Stimulated activated CD8-positive, alpha-beta memory T cell treated with anti-CD3 and anti-CD28 coated beads, Interleukin-15, amount 100 ng/mL, for 4 hours (primary cell): ENCODE measurements at regions not wholly inside any gene's neighbourhood (a gene's known extent, or its start where the extent isn't known, plus 50 kb on each side); places are given as distances from the start of the nearest gene placed in this dataset.

ENCODE experiments used
- DNase-seq, 2 donors: peaks; one replicate each; pipeline ENCODE4 v3.0.0-alpha.2; 2020; ENCODE audit warnings: low read depth in 2 of 2

GRCh38 chr6:132973514-132973993, 159.2 kb downstream of the RPS12 start:
- no peak for DNase-seq

DNA sequence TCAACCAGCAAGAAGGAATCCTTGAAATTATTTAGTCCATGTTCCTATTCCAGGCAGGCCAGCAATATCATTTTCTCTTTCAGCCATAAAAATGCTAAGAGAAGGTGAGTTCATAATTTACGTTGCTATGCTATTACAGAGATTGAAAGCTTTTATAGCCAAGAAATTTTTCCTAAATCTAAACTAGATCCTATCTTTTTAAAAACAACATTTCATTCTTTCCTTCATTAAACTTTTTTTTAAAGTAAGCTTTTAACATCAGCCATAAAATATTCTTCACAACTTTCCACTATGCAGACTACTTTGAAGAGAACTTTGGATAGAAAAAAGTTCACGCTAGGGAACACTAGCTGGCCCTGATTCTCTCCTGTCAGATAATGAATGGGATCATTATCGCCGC, 159.8 kb downstream of the RPS12 start:
- no peak for DNase-seq

- DNase-seq, result no peak
Observed at GRCh38 chr6:132977413-132977812, 163.0 kb downstream of the RPS12 start.

DNA sequence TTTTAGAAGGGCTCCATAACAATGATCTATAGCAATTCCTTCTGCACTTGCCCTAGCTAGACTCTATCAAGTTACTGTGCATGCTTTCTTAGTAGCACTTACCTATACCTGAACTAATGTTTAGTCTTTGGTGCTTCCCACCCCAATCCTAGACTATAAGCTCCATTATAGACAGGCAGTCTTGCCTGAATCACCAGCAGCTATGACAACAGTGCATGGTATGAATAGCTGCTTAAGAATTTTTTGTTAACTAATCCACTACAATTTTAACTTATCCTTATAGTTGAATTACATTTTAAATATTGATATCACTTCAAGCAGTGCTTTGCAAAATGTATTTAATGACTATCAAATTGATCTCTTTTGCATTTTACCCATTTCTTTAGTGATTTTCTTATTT, 164.3 kb downstream of the RPS12 start:
- no peak for DNase-seq

GRCh38 chr6:132993738-132994137, 179.4 kb downstream of the RPS12 start:
- DNase-seq, result no peak

GRCh38 chr6:132995009-132995408, 180.6 kb downstream of the RPS12 start:
- DNase-seq, result no peak

DNA sequence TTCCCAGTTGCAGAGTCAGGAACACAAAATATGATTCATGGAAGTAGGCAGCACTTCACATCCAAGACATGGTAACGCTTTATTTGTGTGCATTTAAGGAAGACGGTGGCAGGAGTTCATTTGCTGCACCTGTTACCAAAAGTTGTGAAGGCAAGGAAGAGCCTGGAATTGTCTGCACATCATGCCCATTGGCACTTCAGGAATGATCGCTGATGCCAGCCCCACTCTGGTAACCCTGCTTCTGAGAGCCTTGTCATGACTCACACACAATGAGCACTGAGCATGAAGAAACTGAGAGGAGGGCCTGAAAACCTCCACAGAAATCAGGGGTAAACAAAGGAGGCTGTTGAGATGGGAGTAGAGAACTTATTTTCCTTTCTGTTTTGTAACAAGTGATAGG, 181.1 kb downstream of the RPS12 start:
- no peak for DNase-seq

DNA sequence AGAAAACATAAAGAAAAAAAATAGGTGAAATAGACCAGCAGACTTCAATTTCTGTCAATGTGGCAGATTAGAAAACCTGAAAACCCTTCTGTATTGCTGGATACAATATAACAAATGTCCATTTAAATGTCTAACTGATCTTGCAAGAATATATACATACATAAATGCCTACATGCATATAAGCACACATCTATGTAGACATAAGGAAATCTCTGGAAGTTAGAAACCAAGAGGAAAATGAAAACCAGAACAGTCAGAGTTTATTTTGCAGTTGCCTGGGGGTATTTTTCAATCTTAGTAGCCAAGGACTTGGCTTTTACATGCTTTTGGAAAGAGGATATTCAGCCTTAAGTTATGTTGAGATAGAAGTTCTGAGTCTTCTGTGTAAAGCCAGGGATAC, 184.0 kb downstream of the RPS12 start:
- no peak for DNase-seq

DNA sequence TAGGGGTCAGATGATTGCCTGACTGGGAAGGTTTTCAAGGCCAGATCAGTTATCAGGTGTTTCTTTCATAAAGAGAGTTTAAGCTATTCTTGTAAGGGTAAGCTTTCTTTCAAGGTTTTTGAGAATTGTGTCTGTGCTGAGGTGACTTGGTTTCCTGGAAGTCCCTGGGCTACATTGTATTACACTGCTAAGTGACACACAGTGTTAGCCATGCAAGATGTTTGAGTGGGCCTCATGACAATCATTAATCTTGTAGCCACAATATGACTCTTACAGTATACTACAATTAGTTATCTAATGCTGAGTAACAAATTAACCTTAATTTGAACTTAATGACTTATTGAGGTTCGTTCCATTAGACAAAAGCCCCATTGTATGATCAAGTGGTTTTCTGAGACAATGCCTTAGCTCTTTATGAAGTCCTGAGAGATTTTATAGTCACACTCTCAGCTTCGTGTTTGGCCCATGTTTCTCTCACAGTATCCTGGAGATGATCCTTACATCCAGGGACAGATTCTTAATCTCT, 186.7 kb downstream of the RPS12 start:
- DNase-seq, result no peak

- no peak for DNase-seq
Observed at GRCh38 chr6:133004304-133004884, 190.0 kb downstream of the RPS12 start.

DNA sequence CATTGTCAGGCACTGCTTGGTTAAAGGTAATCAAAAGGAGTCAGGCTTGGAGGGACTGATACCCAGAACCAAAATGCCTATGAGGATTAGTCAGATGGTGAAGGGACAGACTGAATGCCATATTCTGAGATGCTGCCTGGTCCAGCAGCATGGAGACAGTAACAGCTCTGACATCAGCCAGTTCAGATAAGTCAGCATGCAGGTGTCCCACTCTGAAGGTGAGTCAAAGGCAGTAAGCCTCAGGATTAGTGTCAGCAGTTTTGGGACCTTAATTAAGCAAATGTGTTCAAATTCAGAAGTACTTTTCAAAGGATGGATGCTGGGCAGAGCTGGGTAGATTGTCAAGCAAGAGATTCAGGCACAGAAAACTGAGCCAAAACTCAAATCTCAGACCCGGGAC, 198.4 kb downstream of the RPS12 start:
- no peak for DNase-seq

DNA sequence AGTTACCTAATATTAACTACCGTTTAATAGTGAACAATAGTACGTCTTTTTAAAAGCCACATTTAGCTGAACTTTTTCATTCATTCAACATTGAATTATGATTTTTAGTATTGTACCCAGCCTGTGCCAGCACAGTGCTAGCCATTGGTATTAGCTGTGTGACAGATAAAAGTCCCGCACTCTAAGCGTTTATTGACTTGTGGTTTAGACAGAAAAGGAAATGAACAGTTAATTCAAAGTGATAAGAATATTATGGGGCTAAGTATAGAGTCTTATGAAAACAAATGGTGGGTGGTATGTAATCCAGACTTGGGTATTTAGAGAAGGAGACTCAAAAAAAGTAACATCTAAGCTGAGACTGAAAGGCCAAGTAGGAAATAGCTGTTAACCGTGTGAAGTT, 202.3 kb downstream of the RPS12 start:
- DNase-seq, result no peak

DNA sequence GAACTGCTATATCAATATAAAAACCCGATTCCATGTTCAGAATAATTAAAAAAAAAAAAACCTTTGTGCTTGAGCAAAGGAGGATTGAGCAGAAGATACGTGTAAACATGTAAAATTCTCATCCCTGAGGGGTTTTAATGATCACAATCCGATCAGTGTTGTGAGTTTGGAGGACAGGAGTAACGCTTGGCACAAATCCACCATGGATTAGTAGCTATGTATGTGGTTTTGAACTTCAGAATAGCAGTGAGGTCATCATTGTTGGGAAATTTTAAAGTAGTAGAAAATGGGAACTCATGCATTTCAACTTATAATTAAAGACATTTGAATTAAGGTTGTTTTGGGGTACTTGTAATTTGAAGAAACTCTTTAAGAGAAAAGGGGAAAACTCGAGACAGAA, 203.2 kb downstream of the RPS12 start:
- no peak for DNase-seq

- no peak for DNase-seq
Observed at GRCh38 chr6:133026705-133027104, 212.3 kb downstream of the RPS12 start.

DNA sequence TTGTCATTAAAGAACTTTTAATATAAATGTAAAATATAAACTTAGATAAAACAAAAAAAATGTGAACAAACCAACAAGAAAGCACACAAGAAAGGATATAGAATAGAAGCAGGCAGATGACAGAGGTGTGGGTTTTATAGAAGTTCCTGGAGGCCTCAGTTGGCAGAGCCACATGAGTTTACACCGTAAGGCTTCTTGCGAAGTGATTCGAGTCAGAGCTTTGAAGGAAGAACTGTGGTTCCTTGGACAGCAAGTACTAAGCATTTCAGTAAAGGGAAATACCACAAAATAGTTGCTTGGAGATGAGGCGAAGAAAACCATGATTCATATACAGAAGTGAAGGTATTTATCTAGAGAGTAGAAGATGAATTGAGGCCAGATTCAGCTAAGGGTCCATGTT, 207.9 kb upstream of the EYA4 start:
- no peak for DNase-seq

DNA sequence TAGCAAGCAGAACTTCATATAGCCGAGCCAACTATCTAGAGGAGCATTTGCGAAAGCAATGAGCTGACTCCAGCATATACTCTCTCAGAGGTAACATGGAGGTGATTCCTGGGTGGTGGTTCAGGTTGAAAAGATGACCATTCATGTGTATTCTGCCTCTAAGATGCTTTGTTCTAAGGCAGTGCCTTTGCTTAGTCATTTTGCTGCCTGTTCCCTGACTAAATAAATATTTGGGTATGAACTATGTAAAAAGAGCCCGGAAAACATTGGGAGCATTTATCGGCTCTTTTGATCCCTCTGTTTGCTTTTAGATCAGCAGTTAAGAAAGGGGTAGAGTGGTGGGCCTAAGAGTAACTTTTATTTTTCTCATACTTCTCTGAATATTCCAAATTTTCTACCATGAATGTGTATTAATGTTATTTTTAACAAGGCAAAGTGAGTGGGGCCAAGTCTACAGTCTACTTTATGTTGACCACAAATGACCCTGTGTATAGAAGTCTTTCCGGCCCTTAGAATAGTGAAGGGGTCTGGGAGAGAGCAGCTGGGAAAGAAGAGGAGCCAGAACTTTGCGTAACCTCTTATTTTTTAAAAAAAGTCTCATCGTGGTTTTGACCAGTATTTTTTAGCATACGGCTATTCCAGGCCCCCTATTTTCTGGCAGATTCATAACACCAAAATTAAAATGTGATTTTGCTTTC, 206.5 kb upstream of the EYA4 start:
- no peak for DNase-seq

DNA sequence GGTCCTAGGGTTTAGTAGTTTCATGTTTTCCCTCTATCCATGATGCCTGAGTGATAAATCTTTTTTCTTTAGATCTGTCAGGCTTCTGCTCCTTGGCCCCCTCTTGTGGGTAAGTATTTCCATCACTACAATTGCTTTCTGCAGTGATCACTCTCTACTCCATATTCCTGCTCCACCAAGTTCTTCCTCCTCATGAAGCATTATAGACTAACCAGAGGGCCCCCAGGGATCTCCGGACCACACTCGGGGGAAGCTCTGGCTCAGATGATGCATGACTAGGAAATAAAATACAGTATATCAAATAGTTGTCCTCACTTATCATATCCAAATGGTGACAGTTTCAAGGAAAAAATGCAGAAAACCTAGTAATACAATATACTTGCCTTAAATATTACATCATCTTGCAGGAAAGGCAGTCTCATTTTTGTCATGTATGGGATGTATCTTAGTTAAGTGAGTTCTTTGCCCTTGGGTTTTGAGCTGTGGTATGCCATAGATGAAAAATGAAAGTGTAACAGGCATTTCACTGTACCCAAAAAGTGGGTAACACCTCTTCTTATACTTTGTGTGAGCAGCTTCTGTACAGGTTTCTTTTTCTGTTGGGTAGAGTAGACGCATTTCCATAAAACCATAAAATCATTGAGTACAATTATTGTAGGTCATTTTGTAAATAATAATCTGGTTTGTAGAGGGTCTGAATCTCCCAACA, 200.9 kb upstream of the EYA4 start:
- no peak for DNase-seq

DNA sequence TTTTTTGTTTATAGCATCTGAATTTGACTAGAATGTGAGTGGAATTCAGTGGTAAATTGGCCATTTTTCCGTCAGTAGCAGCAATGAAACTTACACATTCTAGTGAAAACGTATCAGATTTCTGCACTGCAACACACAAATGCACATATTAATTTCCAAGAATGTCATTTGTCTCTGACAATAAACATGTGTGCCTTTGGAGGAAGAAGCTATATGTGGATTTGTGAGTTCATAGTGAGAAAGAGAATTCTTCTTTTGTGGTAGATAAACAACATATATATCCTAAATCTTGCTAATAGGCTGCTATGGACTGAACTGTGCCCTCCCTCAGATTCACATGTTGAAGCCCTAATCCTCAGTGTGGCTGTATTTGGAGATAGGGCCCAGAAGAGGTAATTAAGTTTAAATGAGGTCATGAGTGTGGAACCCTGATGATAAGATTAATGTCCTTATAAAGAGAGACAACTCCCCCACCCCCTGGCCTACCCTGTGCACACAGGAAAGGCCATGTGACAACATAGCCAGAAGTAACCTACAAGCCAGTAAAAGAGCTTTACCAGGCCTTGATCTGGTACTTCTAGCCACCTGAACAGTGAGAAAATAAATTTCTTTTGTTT, 200.2 kb upstream of the EYA4 start:
- no peak for DNase-seq

GRCh38 chr6:133042550-133043120, 198.5 kb upstream of the EYA4 start:
- no peak for DNase-seq

GRCh38 chr6:133046576-133046975, 194.6 kb upstream of the EYA4 start:
- DNase-seq, result no peak

GRCh38 chr6:133047065-133047665, 194.0 kb upstream of the EYA4 start:
- no peak for DNase-seq

DNA sequence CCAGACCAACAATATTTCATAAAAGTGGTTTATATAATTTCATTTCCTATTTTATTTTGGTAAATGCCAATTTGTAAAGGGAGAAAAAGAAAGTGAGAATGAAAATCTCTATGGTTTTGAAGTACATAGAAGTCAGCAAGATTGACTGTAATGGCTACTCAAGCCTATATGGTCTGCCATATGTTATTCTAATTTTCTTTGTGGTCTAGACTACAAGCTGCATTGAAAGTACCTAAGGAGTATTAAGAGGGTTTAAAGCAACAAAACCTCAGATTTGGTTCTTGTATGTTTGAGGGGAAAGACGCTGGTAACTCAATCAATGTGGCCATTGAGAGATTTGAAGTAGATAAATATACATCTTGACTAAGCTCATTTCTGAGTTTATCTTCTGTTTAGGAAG, 193.5 kb upstream of the EYA4 start:
- no peak for DNase-seq
